Effector memory CD8-positive, alpha-beta T cell (primary cell): ENCODE measurements at regions not wholly inside any gene's neighbourhood (a gene's known extent, or its start where the extent isn't known, plus 50 kb on each side); places are given as distances from the start of the nearest gene placed in this dataset.

Source experiments
- ATAC-seq: fragments of 150-1000 bp; cut with Tn5 transposase; replicated peaks from 2 replicates; pipeline ENCODE4 v1.10.0; 2021; ENCODE audit warnings: mild to moderate bottlenecking, moderate library complexity
- DNase-seq, 3 experiments: peaks; one replicate each; pipeline ENCODE4 v3.0.0; 2021
- H3K27ac Mint-ChIP-seq, 2 donors: one replicate each; pipeline ENCODE4 v1.8.0; 2022; ENCODE audit warnings: mild to moderate bottlenecking in 2 of 2, mixed read lengths in 2 of 2, moderate library complexity in 2 of 2
- H3K27me3 Mint-ChIP-seq, 2 donors: one replicate each; pipeline ENCODE4 v1.8.0; 2022; ENCODE audit warnings: mixed read lengths in 2 of 2
- H3K36me3 Mint-ChIP-seq: one replicate; pipeline ENCODE4 v1.8.0; 2022; ENCODE audit warnings: mild to moderate bottlenecking, moderate library complexity, mixed read lengths; ENCODE audit not compliant: insufficient read depth
- H3K4me1 Mint-ChIP-seq, 2 donors: one replicate each; pipeline ENCODE4 v1.8.0; 2022; ENCODE audit warnings: low read depth in 2 of 2, mixed read lengths in 2 of 2
- H3K4me3 Mint-ChIP-seq, 2 donors: one replicate each; pipeline ENCODE4 v1.8.0; 2022; ENCODE audit warnings: mild to moderate bottlenecking in 2 of 2, mixed read lengths in 2 of 2, moderate library complexity in 2 of 2
- H3K9me3 Mint-ChIP-seq, 2 donors: one replicate each; pipeline ENCODE4 v1.8.0; 2022; ENCODE audit warnings: mixed read lengths in 2 of 2

DNA sequence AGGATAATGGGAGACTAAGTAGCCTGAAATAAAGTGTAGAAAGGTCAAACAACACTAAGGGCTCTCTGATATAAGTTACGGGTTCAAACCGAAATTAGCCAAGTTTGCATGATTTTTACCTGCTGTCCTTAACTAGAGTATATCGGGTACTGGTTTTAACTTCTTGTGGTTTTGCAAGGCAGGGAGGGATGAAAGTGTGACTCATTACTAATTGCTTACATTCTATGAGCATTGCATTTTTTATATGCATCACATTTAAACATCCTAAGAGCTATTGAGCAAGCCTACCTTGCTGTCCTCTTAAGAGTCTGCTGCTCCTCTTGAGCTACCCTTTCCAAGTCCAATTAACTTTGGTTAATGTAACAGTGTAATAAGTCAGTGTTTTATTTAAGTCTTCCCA lies 415.4 kb downstream of the SLITRK5 start:
- peaks cover 0 to 4% of the 10 kb centered on the region in 2 donors for H3K9me3 Mint-ChIP-seq
- ATAC-seq (no peak), DNase-seq (no peak)
- no peak overlapping the region for H3K27ac Mint-ChIP-seq
- peaks cover 0 to 3% of the 10 kb centered on the region in 2 donors for H3K4me1 Mint-ChIP-seq
- H3K27me3 Mint-ChIP-seq, result no peaks in the 10 kb centered on the region
- H3K36me3 Mint-ChIP-seq, result no peaks in the 10 kb centered on the region
- H3K4me3 Mint-ChIP-seq, result no peak overlapping the region

DNA sequence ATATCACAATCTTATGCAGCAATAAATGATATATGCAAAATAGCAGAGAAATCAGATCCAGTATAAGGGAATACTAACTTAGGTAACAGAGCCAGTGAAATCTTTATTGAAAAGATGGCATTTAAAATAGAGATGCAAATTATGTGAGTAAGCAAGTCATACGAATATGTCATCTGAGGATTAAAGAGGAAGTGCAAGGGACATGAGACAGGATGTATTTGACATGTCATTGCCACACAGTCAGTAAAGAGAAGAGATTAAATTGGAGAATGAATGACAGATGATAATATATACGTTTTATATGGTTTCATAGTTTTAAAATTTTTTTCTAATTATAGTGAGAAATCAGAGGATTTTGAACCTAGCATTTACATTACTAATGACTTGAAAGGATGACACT lies 426.4 kb downstream of the SLITRK5 start:
- Mint-ChIP-seq H3K4me1 (no peaks in the 10 kb centered on the region), H3K27me3 (no peaks in the 10 kb centered on the region), H3K36me3 (no peaks in the 10 kb centered on the region), H3K27ac (no peak overlapping the region), H3K9me3 (peaks cover 1 to 5% of the 10 kb centered on the region in 2 donors), H3K4me3 (no peak overlapping the region)
- DNase-seq, result no peak
- ATAC-seq, result no peak

DNA sequence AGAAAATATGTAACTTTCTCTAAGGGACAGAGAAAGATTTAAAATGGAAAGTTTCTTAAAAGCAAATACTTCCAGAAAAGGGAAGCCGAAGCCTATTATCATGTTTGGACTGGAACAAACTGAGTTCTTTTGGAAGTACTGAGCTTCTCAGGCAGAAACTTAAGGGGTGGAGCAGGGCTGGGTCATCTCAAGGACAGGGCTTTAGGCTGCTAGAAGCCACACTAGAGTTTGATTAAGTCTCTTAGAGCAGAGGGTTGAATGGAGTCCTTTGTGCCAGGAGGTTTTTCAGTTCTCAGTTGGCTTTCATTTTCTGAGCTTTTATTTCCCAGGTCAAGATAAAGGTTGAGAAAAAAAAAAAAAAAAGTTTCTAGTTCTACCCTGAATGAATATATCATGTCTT lies 432.7 kb downstream of the SLITRK5 start:
- DNase-seq (no peak), ATAC-seq (no peak)
- no peaks in the 10 kb centered on the region for H3K4me1 Mint-ChIP-seq
- no peaks in the 10 kb centered on the region for H3K27me3 Mint-ChIP-seq
- peaks cover 0 to 4% of the 10 kb centered on the region in 2 donors for H3K9me3 Mint-ChIP-seq
- H3K36me3 Mint-ChIP-seq, result no peaks in the 10 kb centered on the region
- no peak overlapping the region for H3K4me3 Mint-ChIP-seq
- H3K27ac Mint-ChIP-seq, result no peak overlapping the region

DNA sequence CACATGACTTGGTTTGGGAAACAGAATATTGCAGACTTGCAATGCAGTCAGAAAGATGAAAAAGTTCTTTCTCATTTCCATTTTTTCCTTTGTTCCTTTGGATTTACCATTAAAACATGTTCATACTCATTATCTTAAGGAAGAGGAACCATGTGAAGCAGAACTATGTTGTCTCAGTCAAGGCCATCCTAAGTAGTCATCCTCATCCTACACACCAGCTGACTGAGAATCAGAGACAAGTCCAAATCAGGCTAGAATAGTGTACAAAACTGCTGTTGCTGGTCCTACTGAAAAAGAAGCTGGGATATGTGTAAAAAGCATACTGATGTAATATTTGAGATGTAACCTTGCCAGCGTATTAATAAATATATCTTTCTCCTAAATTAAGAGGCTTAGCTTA lies 433.4 kb downstream of the SLITRK5 start:
- Mint-ChIP-seq H3K4me1 (no peaks in the 10 kb centered on the region), H3K36me3 (no peaks in the 10 kb centered on the region), H3K27ac (no peak overlapping the region), H3K4me3 (no peak overlapping the region), H3K9me3 (peaks cover 0 to 4% of the 10 kb centered on the region in 2 donors), H3K27me3 (no peaks in the 10 kb centered on the region)
- no peak for DNase-seq
- no peak for ATAC-seq

DNA sequence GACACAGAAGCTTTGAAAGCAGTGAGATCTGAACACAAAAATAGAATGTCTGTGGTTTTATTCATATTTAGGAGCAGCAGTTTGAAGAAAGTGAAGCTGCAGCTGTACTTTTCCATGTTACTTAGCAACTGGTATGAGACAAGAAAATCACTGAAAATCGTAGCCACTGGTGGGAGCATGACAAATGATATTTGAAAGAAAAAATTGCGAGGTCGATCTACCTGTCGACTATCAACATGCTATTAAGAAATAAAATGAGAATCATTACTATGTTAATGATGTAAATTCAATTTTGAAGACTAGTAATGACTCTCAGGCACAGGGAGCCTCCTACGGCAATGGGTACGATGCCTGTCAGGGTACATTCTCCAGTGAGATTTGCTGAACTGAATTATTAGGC lies 436.4 kb downstream of the SLITRK5 start:
- no peak for ATAC-seq
- H3K4me3 Mint-ChIP-seq, result no peak overlapping the region
- no peak overlapping the region for H3K27ac Mint-ChIP-seq
- no peaks in the 10 kb centered on the region for H3K4me1 Mint-ChIP-seq
- no peak for DNase-seq
- H3K27me3 Mint-ChIP-seq, result no peaks in the 10 kb centered on the region
- peaks cover 0 to 2% of the 10 kb centered on the region in 2 donors for H3K9me3 Mint-ChIP-seq
- no peaks in the 10 kb centered on the region for H3K36me3 Mint-ChIP-seq

DNA sequence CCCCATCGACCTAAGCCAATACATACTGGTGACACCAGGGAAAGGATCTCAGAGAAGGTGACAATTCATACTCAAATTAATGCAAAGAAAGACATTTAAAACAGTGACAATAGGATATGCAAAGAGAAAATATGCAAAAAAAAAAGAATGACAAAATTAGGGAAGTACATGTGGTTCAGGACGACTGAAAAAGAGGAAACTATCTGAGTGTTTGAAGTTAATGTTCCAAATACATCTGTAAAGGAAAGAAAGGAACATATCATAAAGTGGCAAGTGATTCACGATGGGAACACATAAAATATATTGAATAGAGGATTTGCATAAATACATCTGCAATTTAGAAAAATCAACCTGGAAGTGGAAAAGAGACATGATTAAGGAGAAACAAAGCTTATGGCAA lies 441.4 kb downstream of the SLITRK5 start:
- Mint-ChIP-seq H3K36me3 (no peaks in the 10 kb centered on the region), H3K4me3 (no peak overlapping the region), H3K9me3 (no peaks in the 10 kb centered on the region), H3K27me3 (no peaks in the 10 kb centered on the region), H3K27ac (no peak overlapping the region), H3K4me1 (no peaks in the 10 kb centered on the region)
- no peak for DNase-seq
- no peak for ATAC-seq

DNA sequence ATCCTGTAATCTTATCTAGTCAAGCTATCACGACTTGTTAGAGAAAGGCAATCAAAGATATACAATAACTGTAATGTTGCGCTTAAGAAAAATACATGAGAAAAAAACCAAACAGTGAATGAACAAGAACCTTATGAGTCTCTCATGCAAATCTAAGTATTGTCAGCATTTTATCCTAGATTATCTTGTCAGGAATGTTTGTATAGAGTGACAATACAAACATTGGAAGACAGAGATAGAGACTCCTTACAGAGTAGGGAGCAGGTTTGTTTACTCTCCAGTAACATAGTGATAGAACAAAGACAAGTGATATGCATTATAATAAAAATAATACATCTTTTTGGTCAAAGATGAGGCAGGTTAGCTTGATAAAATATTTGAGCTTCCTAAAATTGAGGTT lies 444.8 kb downstream of the SLITRK5 start:
- H3K9me3 Mint-ChIP-seq, result no peaks in the 10 kb centered on the region
- no peaks in the 10 kb centered on the region for H3K36me3 Mint-ChIP-seq
- no peak for DNase-seq
- H3K27me3 Mint-ChIP-seq, result no peaks in the 10 kb centered on the region
- no peak for ATAC-seq
- no peak overlapping the region for H3K27ac Mint-ChIP-seq
- H3K4me1 Mint-ChIP-seq, result no peaks in the 10 kb centered on the region
- H3K4me3 Mint-ChIP-seq, result no peak overlapping the region

DNA sequence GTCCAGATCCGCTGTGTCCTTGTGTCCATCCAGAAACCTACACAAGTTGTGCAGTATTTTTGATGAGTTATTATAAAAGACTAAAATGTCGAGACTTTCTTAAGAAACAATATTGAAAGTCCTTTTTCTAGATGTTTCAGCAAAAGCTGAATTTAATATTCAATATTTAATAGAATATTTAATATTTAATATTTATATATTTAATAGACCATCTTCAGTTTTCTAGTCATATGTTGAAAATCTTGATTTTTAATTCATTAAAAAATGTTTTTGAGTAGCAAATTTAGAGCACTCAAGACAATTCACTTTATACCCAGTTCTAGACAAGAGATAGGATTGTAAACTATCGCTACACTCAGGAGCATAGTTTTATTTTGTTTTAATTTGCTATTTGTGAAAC lies 447.8 kb downstream of the SLITRK5 start:
- Mint-ChIP-seq H3K4me3 (no peak overlapping the region), H3K9me3 (peaks cover 0 to 5% of the 10 kb centered on the region in 2 donors), H3K36me3 (no peaks in the 10 kb centered on the region), H3K27me3 (no peaks in the 10 kb centered on the region), H3K4me1 (no peaks in the 10 kb centered on the region), H3K27ac (no peak overlapping the region)
- DNase-seq (no peak), ATAC-seq (no peak)

DNA sequence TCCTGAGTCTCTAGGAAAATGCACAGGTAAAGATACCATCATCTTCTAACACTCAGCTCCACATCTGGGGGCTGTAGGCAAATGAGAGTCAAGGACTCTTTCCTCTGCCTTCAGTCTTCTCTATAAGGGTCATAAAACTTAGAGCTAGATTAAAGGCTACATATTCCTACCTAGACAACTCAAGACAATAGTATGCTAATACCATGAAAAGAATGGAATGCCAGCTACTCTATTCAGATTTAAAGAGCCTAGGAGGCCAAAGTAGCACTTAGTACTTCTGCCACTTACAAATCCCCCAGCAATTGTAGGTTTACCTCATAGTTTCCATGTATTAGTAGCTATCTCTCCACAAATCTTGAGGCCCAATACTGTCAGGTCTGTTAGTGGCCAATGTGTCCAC lies 453.0 kb downstream of the SLITRK5 start:
- Mint-ChIP-seq H3K36me3 (no peaks in the 10 kb centered on the region), H3K27ac (no peak overlapping the region), H3K27me3 (no peaks in the 10 kb centered on the region), H3K9me3 (peaks cover 0 to 7% of the 10 kb centered on the region in 2 donors), H3K4me3 (no peak overlapping the region), H3K4me1 (no peaks in the 10 kb centered on the region)
- DNase-seq, result no peak
- no peak for ATAC-seq

DNA sequence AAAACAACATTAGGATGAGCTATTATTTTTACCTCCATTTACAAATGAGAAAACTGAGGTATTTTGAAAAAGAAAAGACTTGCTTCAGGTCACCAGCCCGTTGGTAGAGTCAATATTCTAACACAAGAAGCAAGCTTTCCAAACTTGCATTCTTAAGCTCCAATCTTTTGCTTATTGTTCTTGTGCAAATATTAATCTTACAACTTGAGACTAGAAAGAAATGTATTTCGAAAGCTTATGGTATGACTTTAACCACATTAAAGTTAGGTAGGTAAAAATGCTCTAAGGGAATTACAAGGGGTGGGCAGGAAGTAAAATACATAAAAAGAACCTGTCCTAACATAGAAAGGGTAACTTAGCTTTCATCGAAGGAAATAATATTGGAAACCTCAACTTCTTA lies 453.9 kb downstream of the SLITRK5 start:
- DNase-seq (no peak), ATAC-seq (no peak)
- Mint-ChIP-seq H3K4me3 (no peak overlapping the region), H3K27ac (no peak overlapping the region), H3K9me3 (peaks cover 0 to 7% of the 10 kb centered on the region in 2 donors), H3K36me3 (no peaks in the 10 kb centered on the region), H3K4me1 (no peaks in the 10 kb centered on the region), H3K27me3 (no peaks in the 10 kb centered on the region)

DNA sequence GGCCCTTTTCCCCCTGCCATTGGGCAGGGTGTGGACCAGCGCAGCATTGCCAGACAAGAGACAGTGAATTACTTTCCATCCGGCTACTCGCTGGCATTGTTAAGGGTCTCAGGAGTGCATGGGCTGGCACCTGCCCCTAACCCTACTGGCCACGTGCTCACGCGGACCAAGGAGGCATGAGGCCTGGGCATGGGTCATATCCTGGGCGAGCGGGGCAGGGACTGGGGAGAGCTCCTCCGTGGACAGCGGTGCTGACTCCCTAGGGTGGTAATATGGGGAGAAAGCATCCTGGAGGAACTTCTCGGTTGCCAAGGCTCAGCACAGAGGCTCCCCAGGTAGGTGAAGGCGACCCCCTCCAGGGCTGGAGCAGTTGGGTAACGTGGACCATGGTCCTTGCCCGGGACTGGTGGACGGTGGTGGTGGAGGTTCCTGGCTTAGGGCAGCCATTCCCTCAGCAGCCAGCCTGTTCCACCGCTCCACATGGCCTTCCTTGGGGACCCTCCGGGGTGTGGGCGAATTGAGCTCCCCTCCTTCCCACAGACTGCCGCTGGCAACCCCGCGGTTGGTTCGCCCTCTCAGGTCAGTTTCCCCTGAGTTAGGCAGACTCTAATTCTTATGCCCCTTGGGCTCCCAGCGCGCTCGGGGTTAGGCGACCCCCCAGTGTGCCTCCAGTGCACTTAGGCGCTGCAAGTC lies 465.1 kb downstream of the SLITRK5 start:
- Mint-ChIP-seq H3K36me3 (no peaks in the 10 kb centered on the region), H3K4me3 (no peak overlapping the region), H3K4me1 (no peaks in the 10 kb centered on the region), H3K27ac (no peak overlapping the region), H3K27me3 (no peaks in the 10 kb centered on the region), H3K9me3 (peaks cover 6 to 28% of the 10 kb centered on the region in 2 donors)
- ATAC-seq (no peak), DNase-seq (no peak)

DNA sequence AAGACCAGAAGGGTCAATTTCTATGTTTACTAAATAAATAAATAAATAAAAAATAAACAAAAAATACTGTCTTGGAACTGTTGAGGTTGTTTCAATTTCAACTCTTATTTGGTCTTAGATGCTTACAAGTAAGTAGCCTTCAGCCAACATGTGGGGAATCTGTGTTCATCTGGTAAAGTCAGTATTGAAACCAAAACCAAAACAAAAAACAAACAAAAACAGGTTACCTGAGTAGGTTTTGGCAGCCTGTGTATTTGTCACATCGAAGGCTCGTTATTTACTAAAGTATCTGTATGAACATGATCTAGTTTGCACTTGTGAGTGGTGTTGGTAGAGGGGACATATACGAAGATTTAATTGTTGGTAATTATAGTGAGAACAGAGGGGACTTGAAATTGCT lies 471.5 kb downstream of the SLITRK5 start:
- Mint-ChIP-seq H3K27ac (no peak overlapping the region), H3K4me3 (peak overlapping the region in 1 of 2 donors; percentile 40), H3K36me3 (no peaks in the 10 kb centered on the region), H3K27me3 (no peaks in the 10 kb centered on the region), H3K4me1 (no peaks in the 10 kb centered on the region), H3K9me3 (peaks cover 10 to 14% of the 10 kb centered on the region in 2 donors)
- DNase-seq, result no peak
- peak; percentile 56 for ATAC-seq

DNA sequence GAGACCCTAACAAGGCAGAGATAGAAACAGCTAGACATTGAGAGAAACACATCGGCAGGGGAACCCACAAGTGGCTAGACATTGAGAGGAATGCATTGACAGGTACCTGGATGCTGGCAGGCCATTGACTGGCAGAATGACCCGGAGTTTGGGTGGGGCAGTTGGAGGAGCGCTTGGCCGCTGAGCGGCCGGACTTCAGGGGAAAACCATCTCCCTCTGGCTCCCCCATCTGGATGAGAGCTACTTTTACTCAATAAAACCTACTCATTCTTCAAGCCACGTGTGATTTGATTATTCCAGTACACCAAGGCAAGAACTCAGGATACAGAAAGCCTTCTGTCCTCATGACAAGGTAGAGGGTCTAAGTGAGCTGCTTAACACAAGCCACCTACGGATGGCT lies 473.4 kb downstream of the SLITRK5 start:
- ATAC-seq (no peak), DNase-seq (no peak)
- Mint-ChIP-seq H3K4me1 (no peaks in the 10 kb centered on the region), H3K9me3 (peaks cover 8 to 10% of the 10 kb centered on the region in 2 donors), H3K4me3 (no peak overlapping the region), H3K27me3 (no peaks in the 10 kb centered on the region), H3K36me3 (no peaks in the 10 kb centered on the region), H3K27ac (no peak overlapping the region)

DNA sequence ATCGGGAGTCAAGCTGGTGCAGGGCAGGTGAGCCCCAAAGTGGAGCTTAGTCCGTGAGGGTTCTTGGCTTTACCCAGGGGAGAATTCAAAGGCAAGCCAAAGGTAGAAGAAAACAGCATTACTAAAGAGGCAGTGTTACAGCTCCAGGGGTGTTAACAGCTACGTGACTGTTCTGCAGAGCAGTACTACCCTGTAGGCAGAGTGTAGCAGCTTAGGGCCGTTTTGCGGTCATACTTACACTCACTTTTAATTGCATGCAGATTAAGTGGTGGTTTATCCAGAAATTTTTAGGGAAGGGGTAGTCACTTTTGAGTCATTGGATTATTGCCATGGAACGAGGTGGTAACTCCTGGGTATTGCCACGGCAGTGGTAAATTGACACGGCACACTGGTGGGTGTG lies 482.2 kb downstream of the SLITRK5 start:
- Mint-ChIP-seq H3K4me3 (no peak overlapping the region), H3K9me3 (peaks cover 7 to 13% of the 10 kb centered on the region in 2 donors), H3K36me3 (peaks cover 4% of the 10 kb centered on the region), H3K27ac (no peak overlapping the region), H3K27me3 (no peaks in the 10 kb centered on the region), H3K4me1 (no peaks in the 10 kb centered on the region)
- ATAC-seq (no peak), DNase-seq (no peak)

DNA sequence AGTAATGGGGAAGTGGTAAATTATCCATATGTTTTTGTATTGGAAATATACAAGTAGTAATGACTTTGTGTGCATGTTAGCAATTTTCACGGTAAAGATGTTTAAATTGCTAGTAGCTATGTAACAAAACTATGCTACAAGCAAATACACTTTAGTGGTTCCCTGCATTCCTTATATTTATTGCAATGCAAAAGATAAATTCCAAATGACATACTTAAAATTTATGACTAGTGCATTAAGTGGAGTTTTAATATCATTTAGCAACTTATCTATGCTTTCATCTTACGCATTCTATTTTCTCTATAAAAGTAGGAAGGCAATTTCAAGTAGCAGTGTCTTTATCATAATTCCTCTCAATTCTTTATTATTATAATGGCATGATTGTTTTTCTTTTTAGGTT lies 482.8 kb downstream of the SLITRK5 start:
- Mint-ChIP-seq H3K36me3 (peaks cover 4% of the 10 kb centered on the region), H3K9me3 (peaks cover 7 to 13% of the 10 kb centered on the region in 2 donors)
- no peak for ATAC-seq

More for the DNA sequence above, 482.8 kb downstream of the SLITRK5 start:
- Mint-ChIP-seq H3K4me1 (no peaks in the 10 kb centered on the region), H3K27ac (no peak overlapping the region), H3K27me3 (no peaks in the 10 kb centered on the region), H3K4me3 (no peak overlapping the region)
- no peak for DNase-seq
